NCI-H2227 (cell line): ENCODE measurements at regions not wholly inside any gene's neighbourhood (a gene's known extent, or its start where the extent isn't known, plus 50 kb on each side); places are given as distances from the start of the nearest gene placed in this dataset.
"Not testable (repeated sequence)": the region's sequence is repeated elsewhere in the genome, so short reads cannot be mapped to it uniquely, and the experiment has no call there.

ENCODE experiments used
- DNase-seq: peaks from one replicate; lab custom pipeline; 2025; ENCODE audit not compliant: unreplicated experiment; lab: John Stamatoyannopoulos, UW

DNA sequence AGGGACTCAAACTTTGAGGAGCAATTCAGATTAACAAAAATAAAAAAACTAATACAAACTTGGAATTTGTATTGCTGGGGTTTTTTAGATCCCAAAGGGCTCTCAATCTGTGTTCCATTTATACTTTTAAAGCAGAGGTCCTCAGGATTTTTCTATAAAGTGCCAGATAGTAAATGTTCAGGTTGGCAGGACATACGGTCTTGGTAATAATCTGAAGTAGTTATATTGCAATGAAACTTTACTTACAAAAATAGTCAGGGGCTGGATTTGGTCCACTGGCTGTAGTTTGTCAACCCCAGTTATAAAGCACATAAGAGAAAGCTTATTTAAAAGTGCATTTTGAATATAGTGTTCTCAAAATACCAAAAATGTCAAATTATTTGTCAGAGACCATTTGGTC is 164.1 kb upstream of the CTSO start:
- no peak for DNase-seq

DNA sequence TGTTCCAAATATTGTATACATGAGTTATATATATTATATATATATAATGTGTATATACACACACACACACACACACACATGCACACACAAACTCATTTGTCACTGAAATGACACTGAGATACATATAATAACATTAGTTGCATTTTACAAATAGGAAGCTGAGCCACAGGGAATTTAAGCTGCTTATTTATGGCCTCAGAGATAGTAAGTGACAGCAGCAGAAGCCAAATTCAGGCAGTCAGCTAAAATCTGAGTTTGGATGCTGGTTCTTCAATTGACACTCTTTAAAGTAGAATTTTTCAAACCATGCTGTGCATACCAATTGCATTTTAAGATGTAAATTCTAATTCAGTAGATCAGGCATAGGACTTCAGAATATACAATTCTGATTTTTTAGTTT is 163.3 kb upstream of the CTSO start:
- DNase-seq = no peak

DNA sequence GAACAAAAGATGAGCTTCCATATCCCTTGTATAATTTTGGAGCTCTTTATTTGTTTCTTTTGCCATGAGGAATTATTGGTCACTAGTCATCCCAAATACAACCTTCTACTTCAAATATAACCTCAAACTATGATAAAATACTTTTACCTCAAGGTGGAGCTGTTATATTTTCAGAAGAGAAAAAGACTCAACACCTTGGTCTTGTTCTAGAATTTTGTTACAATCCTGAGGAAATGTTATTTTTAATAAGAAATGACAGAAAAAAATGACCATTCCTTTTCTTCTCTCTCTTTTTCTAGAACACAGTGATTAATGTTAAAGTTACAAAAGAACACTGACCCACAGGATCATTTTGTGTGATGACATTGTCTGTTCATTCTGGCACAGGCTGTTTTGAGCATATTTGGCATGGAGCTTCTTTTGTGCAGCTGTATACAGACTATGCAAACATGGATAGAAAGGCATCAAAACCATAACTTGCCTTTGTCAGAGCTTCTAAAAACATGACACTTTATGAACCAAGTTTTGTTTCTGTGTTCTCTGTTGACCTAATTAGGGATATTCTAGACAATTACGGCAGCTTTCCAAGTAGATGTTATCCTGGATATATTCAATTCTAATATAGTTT is 159.6 kb upstream of the CTSO start:
- peak; percentile 5 for DNase-seq

DNA sequence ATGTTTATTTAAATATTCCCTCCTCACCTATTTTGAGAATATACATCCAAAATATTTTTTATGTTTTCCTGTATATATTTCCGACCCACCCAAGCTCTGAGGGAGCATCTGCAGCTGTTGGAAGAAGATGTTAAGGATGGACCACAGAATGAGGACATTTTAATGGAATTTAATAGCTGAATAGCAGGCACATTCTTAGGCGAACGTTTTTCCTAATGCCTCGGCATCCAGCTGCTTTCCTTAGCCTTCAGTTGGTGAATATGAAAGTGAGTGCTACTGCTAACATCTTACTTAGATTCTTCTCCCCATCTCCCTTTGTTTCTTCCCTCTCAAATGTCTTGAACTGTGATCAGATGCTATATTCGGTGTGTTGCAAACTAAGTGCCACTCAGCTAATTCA is 158.0 kb upstream of the CTSO start:
- no peak for DNase-seq

DNA sequence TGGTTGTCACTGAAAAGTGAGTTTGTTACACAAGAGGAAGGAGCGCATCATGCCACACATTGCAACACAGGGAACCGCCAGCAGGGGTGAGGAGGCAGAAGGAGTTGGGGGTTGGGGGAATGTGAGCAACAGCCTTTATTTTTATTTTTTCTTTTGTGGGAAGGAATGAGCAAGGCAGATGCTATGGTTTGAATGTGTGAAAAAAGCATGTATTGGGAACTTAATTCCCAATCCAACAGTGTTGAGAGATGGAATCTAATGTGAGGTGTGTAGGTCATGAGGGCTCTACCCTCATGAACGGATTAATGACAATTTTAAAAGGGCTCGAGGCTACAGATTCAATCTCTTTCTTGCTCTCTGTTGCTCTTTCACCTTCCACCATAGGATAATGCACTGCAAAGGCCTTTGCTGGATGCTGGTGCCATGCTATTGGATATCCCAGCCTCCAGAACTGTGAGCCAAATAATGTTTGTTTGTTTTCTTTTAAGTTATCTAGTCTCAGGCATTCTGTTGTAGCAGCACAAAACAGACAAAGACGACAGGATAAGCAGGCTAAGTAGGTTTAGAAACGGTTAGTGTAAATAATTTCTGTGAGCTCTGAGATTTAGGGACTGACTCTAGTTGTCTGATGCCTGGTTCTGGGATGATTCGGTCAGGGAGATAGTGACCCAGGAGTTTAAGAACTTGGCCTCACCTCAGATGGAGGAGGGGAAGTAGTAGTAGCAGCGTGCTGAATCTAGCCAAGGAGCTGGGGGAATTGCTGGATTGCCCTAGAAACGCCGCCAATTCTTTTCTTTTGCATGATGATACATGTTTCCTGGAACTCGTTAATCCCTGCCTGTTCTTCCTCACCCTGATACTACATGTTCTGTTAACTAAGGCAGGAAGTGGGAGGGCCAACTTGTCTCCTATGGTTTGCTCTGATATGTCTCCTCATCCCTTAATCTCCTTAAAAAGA is 156.6 kb upstream of the CTSO start:
- no peak for DNase-seq

DNA sequence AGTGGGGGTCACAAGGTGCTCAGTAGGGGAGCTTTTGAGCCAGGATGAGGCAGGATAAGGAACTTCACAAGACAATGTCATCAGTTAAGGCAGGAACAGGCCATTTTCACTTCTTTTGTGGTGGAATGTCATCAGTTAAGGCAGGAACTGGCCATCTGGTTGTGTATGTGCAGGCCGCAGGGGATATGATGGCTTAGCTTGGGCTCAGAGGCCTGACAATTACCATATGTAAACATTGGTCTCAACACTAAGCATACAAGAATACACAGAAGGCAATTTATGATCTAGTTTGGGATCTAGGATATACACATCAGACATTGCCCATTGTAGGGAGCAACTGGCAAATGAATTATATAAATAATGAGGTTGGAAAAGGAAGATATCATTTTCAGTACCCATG is 155.4 kb upstream of the CTSO start:
- not testable (repeated sequence) for DNase-seq

DNA sequence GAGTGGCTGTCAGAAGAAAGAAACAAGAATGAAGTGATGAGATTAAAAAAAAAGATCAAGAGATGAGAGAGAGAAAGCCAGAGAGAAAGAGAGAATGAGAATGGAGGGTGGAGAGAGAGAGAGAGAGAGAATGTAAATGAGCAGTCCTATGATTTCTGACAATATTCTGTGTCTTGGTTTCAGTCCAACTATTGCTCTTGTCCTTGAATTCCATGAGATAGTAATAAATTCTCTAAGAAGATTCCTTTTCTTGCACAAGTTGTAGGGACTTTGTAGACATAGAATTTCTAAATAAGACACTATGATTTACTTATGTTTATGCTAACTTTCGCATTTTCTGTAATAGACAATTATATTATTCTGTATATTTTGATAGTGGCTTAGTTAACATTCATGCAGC is 149.6 kb upstream of the CTSO start:
- DNase-seq = no peak

DNA sequence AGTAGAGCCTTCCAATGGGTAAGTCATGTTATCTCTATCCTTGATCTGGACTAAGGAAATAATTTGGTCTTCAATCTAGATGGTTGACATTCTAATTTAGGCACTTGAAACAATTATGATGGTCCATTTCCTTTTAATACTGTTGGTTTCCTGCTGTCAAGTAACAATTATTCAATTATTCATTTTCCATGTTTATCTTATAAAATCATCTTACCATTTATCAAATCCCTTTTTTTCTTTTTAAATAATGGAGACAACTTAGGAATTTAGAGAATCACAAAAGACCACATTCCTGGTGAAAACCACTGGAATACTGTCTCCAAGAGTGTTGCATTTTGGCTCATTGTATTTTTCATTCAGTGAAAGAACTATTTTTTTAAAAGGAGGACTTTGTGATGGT is 148.7 kb upstream of the CTSO start:
- DNase-seq = no peak

DNA sequence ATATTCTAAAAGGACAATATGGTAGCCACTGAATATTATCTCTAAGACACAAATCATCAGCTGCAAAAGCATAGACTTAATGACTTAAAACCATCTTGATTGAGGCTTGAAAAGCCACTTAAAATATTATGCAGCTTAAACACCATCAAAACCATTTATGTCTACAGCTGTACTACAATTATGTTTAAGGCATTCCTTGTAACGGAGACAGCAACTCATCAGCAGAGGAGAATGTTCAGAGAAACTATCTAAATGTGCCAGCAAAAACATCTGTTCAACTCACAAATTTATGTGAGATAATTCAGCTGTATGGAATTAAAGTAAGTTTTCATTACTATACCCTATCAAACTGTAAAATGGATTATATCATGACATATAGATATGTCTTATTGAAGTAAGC is 147.9 kb upstream of the CTSO start:
- DNase-seq = no peak

DNA sequence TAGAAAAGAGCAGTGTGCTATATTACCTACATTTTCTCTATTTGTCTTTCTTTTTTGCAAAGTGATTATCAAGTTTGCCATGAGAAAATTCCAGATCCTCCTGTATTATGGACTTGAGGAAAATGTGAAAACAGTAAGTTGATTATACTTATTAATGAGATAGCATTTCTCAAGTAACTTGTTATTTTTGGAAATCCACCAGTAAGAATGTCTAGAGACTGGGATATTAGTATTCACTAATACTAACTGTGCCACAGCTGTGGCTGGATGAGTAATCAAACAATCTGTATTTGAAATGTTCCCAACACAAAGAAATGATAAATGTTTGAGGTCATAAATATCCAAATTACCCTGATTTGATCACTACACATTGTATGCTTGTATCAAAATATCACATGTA is 147.0 kb upstream of the CTSO start:
- no peak for DNase-seq

DNA sequence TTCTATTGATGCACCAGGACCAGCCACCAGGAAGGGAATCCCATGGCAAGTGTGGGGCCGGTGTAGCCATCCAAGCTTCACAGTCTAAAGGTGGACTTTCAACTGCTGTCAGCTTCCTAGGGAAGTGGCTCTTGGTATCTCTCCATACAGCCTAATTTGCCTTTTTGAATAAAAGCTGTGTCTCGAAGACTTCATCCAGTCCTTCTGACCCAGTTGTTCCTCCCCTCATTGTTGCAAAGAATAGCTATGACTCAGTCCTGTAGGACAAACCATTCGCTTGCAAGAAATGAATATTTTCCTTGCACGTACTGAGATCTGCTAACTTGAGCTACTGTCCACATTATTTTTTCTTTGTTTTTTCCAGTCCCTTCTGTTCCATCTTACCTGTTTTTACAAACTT is 145.1 kb upstream of the CTSO start:
- DNase-seq = no peak

DNA sequence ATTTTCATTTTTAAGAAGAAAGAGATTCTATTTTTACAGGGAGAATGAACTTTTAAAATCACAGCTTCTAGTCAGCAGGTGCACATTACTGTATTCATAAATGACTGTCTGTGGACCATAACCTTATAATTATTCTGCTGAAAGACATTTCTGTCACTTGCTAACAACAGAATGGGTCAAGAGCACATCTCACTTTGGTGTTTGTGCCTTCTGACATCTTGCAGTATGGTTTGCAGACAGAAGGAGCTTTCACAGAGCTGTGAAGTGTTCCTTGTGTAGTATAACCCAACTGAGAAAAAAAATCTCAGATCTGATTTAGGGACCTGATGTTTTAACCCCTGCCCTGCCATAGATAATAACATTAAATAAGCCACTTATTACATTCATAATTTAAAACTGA is 131.4 kb upstream of the CTSO start:
- DNase-seq = peak; percentile 68

DNA sequence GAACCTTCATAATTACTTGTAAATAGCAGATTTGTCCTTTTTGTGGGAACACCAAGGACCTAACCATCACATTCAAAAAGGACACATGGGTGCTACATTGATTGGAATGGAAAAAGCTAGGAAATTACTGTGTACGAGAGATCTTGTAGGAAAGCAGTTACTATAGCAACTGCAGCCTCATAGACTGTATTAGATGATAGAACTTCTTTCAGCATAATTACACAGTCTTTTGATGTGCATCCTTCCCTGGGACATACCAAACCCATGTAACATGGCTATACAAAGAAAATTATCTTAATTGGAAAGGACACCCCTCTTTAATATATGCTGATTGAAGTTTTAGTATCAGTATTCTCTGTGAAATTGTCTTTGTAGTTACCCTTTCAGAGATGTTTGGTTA is 130.7 kb upstream of the CTSO start:
- DNase-seq = peak; percentile 46

DNA sequence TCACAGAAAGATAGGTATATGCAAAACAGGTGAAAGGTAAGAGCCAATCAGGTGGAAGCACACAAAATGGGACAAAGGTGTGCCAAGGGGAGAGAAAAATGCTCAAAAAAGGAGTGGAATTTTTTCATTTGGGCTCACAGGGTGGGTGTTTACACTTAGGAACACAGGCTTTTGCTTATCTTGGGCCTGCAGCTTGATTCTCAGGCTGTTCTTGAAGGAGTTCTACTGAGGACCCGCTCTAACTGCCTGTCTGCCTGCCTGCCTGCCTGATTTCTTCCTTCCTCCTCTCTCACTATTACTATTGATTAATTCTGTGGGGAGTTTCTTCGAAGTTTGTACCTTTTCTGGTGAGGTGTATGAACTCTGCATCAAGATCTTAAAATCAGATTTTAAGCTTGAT is 120.3 kb upstream of the CTSO start:
- DNase-seq = no peak

DNA sequence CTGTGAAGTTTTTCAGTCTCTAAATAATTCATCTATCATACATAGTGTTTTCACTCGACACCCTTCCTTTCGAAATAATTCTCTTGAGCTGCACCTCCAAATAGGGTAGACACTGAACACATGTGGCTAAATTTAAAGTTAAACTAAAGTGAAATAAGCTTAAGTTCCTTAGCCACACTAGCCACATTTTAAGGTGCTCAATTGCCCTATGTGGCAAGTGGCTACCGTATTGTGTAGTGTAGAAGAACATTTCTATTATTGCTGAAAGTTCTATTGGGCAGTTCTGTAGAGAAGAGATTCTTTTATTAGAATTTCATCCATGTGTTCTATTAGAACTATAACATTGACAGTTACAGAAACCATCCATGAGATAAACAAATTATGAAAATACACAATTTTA is 107.0 kb upstream of the CTSO start:
- DNase-seq = no peak

DNA sequence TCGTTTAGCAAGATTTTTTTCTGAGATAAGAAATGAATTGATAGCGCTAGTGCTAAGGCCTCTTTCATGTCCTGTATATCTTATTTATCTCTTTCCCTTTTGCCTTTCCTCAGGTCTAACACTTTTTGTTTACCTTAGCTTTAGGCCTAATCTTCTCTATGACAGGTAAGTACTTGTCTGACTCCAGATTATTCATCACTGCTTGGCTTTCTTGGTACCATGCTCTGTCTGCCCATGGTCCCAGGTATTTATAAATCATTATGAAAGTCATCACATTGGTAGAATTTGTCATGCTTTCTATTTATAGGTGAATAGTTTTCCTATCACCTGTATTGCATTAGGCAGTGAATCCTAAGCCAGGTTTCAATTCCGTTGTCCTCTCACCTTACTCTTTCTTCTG is 99.5 kb upstream of the CTSO start:
- no peak for DNase-seq

DNA sequence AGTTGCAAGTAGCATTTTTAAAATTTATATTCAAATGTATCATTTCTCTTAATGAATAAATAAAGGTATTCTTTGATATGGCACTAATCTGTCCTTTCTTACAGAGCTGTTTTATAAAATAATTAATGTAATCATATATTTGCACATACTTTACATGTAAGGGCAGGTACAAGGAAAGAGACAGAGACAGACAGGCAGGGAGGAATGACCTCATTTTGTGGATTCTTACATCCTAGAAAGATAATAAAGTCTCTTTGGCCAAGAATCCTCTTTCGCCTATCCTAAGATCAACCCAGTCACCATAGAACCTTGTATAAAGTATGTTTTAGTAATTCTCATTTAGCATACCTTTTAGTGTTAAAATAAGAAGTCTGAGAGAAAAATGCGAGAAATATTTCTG is 98.5 kb upstream of the CTSO start:
- DNase-seq = no peak

DNA sequence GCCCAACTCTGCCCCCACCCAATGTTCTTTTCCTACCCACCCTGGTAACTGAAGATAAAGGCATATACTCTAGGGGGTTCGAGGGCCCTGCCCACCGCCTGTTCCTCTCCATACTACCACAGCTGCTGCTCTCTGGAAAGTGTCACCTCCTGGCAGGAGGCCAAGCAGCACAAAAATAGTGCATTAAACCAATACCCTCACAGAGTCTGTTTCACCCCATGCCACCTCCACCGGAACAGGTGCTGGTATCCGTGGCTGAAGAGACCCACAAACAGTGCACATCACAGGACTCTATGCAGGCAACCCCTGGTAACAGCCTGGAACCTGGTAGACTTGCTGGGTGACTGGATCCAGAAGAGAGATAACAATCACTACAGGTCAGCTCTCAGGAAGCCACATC is 85.1 kb upstream of the CTSO start:
- no peak for DNase-seq

DNA sequence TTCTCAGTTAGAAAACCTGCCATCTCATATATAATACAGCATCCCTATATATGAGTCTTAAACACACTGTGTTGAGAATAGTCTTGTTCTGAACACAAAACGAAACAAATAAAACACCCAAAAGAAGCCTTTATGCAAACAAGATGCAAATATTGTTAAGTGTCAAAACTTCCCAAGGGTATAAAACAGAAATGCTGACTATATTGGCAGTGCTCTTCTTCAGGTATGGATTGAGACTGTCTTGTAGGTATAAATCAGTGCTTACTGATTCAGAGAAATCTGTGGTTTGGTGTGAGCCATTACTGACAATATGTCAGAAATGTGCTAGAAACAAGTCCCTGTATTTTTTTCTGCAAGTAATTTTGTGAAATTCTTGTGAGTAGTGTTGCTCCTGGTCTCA is 82.8 kb upstream of the CTSO start:
- DNase-seq = no peak

DNA sequence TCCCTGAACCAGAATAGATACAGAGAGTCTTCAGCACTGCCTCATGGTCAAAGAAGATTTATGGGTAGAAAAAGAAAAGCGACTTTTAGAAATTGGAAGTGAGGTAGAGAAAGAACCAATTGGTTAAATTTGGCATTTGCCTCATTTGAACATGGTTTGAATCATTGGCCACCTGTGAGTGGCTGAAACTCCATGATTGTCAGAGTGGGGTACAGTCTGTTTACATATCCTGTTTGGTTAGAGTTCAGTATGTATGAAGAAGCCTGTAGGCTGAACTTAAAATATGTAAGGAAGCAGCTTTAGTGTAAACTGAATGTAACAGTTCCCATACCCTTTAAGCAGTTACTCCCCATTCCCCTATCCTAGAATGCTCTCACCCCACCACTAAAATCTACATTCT is 76.0 kb upstream of the CTSO start:
- no peak for DNase-seq

DNA sequence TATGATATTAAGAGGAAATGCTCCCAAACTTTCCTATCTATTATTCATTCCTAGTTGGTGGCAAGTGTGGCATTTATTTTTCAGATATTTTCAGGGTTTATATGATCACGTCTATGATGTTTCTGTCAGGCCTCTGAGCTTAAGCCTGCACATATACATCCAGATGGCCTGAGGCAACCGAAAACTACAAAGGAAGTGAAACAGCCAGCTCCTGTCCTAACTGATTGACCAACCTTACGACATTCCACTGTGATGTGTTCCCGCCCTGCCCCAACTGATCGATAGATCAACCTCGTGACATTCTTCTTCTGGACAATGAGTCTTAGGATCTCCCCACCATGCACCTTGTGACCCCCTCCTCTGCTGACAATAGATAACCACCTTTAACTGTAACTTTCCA is 67.6 kb upstream of the CTSO start:
- DNase-seq = no peak

DNA sequence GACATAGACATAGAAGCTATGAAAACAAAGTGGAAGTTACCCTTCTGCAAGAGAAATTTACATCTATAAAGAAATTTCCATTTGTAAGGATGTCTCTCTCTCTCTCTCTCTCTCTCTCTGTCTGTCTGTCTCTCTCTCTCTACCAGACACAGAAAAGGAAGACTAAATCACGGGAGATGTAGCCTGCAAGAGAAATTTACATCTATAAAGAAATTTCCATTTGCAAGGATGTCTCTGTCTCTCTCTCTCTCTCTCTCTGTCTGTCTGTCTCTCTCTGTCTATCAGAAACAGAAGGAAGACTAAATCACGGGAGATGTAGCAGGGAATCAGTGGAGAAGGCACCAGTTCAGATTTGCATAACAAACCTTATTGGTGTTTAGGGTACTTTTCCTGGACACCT is 65.6 kb upstream of the CTSO start:
- no peak for DNase-seq

DNA sequence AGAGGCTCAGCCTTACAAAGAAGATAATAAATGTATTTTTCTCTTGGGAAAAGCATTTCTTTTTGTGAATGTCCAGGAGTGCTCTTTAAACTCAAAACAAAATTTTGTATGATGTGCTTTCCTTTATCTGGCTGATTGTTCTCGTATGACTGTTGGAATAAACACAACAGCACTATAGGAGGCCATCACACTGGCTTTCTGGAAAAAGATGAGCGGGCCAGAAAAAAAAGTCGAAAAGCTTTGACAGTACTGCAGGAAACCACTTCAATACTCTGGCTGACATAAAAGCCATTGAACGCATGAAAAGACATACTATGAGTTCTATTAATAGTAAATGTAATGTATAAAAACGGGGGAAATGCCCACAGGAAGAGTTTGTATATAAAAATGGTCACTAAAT is 64.7 kb upstream of the CTSO start:
- DNase-seq = no peak
